Hepatocyte (in vitro differentiated cells): ENCODE measurements at regions not wholly inside any gene's neighbourhood (a gene's known extent, or its start where the extent isn't known, plus 50 kb on each side); places are given as distances from the start of the nearest gene placed in this dataset.

ENCODE experiments used
- EZH2 ChIP-seq: fragments of 200-600 bp; sonication (generic); IDR thresholded peaks from 2 replicates; pipeline ENCODE4 v1.6.1; 2016; ENCODE audit warnings: antibody characterized with exemption, mild to moderate bottlenecking, borderline replicate concordance
- TF ChIP-seq, protein P1 (sequence below): fragments of 200-600 bp; sonication (generic); IDR thresholded peaks from 2 replicates; pipeline ENCODE4 v1.5.1; 2016; ENCODE audit warnings: antibody characterized with exemption, mild to moderate bottlenecking; ENCODE audit not compliant: poor library complexity

DNA sequence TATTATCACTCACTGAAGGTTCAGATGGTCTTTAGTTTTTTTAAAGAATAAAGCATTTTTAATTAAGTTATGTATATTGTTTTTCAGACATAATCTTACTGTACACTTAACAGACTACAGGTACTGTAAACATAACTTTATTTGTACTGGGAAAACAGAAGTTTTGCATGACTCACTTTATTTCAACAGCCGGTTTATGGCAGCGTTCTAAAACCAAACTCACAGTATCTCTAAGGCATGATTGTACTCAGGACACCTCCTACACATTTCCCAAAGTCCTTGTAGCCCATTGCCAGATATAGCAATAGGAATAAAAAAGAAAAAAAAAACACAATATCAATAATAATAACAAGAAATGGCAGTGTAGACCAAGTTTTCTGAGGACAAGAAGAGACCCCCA, 1341.4 kb downstream of the FSCB start:
- TF ChIP-seq EZH2 = no peak
- TF ChIP-seq, protein P1, sequence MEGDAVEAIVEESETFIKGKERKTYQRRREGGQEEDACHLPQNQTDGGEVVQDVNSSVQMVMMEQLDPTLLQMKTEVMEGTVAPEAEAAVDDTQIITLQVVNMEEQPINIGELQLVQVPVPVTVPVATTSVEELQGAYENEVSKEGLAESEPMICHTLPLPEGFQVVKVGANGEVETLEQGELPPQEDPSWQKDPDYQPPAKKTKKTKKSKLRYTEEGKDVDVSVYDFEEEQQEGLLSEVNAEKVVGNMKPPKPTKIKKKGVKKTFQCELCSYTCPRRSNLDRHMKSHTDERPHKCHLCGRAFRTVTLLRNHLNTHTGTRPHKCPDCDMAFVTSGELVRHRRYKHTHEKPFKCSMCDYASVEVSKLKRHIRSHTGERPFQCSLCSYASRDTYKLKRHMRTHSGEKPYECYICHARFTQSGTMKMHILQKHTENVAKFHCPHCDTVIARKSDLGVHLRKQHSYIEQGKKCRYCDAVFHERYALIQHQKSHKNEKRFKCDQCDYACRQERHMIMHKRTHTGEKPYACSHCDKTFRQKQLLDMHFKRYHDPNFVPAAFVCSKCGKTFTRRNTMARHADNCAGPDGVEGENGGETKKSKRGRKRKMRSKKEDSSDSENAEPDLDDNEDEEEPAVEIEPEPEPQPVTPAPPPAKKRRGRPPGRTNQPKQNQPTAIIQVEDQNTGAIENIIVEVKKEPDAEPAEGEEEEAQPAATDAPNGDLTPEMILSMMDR = no peak
